GM21360 (cell line): ENCODE measurements at regions not wholly inside any gene's neighbourhood (a gene's known extent, or its start where the extent isn't known, plus 50 kb on each side); places are given as distances from the start of the nearest gene placed in this dataset.

Source experiments
- ATAC-seq: cut with Tn5 transposase; IDR thresholded peaks from one replicate; pipeline ENCODE4 v1.9.1; 2021; ENCODE audit warnings: mild to moderate bottlenecking, moderate library complexity; ENCODE audit not compliant: unreplicated experiment

DNA sequence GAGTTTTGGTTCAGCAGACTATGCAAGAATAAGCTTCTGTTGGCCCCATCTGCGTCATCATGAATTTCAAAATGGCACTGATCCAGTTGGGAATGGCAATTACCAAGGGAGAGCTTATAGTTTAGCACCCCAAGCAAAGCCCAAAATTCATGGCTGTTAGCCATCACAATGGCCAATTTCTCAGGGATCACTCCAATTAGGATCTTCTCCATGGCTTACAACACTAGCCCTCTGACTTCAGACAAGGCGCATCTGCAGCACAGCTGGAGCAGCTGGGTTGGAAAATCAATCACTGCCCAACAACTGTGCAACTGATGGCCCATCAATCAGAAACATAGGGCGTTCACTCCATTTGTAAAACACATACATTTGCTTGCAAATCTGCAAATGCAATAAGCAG is 273.6 kb downstream of the SRBD1 start:
- ATAC-seq = no peak

DNA sequence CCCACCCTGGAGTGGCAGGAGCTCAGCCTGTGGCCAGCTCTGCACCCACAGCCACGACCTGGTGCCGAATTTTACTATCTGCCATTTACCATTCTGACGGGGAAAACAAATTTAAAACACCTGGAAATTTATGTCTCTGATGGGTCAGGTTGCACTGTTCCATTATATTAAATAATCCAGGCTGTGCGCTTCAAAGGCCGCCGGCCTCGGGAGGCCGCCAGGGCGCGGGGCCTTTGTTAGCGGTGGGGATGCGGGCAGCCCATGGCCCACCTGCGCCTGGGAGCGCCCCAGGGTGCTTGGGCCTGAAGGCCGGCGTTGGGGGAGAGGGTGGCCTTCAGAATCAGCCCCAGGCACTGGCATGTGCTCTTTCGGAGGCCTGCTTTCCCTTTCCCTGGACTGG is 276.9 kb downstream of the SRBD1 start:
- ATAC-seq = no peak

DNA sequence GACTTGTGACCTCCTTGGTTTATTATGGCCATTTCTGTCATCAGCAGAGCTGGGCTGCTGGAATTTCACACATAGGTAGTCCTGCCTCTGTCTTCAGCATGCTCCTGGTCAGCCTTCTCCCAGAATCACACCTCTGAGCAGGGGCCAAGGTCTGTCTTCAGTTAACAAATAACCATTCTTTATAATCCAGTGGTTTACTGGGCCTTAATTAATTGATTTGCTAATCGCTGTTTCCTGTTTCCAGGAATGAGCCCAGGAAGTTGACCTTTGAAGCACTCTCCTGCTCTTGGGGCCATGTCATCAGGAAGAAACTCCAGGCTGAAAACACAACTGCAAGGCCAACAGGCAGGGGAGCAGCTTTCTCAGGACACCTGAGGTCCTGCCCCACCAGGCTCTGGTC is 278.5 kb downstream of the SRBD1 start:
- ATAC-seq = no peak

DNA sequence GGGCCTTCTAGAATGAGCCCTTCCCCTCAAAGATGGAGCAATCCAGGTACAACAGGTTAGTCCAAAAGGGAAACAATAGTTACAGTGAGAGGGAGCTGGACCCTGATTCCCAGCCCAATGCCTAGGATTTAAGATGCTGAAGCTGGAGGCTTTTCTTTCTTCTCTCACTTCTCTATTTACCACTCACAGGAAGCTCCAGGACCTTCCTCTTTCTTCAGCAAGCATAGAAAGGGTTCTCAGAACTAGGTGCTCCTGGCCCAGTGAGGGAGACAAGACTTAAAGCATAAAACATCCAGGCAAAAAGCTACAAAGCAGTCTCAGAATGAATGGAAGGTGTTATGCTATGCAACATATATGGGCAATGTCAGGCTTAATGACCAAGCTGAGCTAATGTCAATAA is 279.0 kb downstream of the SRBD1 start:
- no peak for ATAC-seq

DNA sequence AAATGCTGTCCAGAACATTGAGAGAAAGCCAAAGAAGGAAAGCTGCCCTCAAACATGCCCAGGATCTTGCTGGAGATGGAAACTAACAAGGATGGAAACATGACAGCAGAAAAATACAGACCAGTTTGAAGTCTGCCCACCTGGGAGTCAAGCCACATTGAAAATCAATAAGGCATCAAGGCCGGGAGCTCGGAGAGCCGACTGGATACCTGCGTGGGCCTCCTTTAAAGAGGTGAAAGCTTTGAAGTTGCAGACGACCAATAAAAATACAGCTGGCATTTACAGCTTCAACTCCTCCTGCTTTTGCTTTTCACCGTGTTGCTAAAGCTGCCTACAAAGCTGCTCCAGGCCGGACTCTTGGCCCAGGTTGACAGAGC is 279.7 kb downstream of the SRBD1 start:
- ATAC-seq = no peak

DNA sequence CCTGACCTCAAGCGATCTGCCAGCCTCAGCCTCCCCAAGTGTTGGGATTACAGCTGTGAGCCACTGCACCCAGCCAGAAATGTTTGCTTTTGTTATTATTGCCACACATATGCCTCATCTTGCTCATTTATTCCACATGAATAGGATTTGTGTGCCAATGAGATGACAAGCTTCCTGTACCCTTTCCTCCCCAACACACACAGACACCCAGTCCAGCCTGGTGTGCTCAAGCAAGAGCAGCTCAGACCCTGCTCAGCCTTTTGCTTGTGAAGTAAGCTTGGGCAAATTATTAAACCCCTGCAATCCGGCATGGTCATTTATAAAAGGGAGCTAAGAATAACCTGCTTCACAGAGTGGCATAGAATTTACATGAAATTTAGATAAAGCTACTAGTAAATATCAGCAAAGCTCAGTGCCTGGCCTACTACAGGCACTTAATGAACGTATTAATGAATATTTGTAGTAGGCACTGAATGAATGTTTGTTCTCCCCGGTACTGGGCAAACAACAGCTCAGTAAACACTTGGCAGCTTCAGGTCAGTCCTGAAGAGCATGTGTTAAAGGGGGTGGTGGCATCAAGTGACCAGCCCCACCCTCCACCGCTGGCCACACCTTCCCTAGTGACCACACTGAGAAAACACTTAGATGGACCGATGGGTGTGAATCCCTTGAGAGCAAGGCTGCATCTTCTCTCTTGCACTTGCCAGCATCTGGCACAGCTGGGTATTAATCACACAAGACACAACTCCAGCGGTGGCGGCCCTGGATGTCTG is 280.2 kb downstream of the SRBD1 start:
- no peak for ATAC-seq

DNA sequence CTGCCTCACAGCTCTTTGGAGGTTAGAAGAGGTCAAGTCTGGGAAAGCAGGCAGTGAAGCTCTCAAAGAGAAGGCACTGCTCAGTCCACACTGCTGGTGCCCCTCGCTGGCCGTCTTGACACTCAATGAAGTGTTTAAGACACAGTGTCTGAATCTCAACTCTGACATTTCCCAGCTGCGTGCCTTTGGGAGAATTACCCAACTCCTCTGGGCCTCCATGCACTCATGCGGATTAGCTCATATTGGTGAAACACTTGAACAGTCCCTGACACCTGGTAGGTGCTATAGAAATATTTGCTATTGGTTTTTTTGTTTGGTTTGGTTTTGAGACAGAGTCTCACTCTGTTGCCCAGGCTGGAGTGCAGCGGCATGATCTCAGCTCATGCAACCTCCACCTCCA is 281.0 kb downstream of the SRBD1 start:
- ATAC-seq = no peak

DNA sequence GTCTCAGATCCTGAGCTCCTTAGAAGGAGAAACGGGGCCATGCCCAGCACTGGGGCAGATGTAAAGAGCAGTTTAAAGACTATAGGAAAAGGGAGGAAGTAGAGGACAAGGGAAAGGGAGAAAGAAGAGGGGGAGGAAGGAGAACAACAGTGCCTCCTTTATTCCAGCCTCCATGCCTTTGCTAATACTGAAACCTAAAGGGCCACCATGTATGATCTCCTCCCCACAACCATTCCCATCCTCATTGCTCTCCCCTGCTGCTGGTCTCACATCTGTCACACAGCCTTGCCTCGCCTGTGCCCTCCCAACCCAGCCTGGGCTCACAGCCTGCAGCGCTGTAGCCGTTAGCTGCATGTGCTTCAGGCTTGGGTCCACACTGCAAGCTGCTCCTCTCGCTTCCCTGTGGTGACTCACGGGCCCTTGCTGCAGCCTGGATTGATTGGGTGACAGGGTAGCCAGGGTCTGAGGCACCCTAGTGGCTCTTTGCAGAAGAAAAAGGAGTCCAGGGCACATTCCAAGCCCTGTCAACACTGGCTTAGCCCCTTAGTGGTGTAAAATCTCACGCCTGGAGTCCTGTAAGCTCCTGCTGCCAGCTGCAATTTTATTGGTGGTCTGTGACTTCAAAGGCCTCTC is 281.9 kb downstream of the SRBD1 start:
- no peak for ATAC-seq

DNA sequence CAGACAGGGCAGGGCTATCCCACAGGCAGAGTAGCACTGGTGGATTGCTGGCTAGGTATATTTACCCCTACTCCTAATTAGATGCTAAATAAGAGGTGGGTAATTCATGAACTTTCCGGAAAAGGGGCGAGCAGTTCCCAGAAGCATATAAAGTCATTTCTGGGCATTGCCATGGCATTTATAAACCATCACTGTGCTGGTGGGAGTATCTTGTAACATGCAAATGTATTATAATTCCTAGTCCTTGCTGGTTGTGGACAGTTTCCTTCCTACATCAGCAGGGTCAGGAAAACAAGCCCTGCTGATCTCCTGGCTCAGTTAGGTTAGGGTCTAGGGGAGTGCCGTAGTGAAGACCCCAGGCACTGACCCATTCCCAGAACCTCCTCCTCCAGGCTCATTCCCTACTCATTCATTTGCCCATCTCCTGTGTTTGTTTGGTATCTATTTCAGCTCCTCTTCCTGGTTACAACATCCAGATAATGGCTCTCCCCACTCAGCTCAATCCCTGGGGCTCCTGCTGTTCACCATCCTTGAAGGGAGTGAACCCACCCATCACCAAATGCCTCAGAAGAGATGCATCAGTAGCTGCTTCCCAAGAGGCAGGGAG is 282.7 kb downstream of the SRBD1 start:
- ATAC-seq = no peak

DNA sequence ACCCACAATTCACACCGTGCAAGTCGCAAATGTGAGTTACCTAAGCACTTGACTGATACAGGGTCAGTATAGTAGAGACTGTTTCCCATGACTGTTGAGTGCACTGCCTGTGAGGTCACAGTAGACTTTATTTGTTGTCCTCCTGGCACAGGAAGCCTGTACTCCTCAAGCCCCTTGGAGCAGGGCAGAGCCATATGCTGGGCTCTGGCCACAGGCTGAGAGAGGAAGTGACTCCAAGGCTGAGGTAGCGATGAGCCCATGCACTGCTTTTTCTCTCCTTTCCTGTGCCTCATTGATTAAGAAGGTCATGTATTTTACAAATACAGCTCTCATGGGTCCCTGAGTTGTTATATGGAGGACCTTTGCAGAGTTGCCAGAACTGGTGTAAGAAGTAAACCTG is 287.7 kb downstream of the SRBD1 start:
- ATAC-seq = no peak

DNA sequence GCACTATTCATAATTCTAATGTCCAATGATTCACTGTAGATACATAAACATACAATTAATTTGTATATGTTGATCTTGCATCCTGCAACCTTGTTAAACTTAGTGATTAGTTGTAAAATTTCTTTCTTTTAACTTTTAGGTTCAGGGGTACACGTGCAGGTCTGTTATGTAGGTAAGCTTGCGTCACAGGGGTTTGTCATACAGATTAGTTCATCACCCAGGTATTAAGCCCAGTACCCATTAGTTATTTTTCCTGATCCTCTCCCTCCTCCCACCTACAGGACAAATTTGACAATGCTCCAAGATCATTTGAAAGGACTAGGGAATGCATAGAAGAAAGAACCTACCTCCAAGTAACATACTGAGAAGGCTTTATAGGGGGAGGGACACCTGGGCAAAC is 290.1 kb downstream of the SRBD1 start:
- no peak for ATAC-seq

DNA sequence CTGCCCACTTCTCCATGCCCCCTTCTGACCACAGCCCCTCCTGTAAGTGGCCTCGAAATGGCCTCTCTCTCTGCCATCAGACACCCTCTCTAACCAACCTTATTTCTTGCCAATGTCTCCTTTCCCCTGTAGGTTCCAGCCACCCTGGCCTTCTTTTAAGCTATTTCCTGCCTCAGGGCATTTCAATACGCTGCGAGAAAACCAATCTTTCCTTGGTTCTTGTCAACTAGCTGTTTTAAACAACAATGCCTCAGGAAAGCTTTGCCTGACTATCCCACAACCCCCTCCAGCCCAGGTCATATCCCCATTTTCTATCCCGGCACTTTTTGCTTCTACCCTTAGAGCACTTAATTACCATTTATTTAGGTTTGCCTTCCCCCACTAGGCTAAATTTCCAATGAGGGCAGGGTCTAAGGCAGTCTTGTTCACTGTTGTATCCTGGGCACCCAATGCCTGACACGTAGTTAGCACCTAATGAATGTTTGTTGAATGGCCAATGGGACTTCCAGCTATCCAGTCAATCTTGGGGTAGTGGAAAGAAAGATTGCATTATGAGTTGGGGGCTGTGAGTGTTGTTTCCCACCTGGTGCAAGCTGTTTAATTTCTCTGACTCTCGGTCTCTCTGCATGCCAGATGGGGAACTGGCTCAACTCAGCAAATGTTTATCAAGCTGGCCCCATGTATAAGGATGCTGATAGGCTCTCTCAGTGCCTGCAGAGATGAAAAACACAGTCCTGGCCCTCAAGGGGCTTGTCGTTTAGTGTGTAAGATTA is 291.2 kb downstream of the SRBD1 start:
- no peak for ATAC-seq

DNA sequence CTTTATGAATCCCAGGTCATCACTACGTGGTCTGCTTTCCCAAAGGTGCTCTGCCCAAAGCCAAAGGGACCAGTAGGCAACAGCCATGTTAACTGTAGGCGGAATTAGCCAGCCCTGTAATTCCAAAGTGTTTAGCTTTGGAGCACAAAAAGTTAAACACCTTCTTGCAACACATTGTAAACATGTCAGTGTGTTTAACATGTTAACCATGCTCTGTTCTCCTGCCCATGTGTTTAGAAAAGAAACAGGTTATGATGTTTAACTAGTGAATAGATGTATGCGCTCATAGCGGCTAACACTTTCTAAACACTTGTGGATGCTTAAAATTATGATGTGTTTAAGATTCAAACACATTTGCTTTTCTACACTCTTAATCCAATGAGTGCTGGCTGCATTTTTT is 292.4 kb downstream of the SRBD1 start:
- no peak for ATAC-seq

DNA sequence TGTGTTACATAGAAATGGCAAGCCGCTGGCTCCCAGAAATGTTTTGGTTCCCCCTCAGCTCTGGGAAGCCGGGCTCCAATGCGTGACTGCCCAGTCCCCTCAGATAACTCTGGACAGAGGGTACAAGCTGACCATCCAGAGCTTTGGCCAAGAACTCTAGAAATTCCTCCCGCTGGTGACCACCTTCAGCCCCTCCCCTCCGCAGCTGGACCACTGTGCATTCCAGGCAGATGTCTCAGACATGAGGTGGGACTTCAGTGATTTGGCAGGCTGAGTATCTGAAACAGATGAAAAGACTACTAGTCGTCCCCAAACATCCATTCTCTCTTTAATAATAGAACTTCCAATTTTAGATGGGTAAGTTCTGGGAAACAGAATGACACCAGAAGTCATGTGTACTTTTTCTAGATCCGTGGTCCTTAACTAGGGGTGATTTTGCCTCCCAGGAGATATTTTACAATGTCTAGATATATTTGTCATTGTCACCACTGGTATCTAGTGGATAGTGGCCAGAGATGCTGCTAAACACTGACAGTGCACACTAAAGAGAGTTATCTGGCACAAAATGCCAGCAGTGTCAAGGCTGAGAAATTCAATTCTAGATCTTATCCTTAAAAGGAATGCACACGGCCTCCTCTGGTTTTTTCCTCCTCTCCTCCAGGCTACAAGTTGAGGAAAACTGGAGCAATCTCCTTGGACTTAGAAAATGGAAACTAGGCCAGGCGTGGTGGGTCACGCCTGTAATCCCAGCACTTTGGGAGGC is 294.3 kb downstream of the SRBD1 start:
- no peak for ATAC-seq

DNA sequence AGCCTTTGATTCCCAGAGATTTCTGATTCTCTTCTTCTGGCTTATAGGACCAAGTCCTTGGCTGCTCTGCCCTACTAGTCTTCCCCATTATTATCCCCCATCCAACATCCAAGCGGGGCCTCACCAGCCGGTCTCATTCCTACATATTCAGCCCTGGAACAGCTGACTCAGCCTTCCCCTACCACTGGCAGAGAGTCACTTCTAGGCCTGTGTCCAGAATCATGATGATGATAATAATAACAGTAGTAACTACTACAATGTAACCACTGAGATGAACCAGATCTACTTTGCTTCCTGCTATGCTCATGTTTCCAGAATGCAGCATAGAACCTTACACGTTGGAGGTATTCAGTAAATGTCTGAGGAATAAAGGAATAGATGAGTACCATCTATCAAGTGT is 295.2 kb downstream of the SRBD1 start:
- no peak for ATAC-seq

DNA sequence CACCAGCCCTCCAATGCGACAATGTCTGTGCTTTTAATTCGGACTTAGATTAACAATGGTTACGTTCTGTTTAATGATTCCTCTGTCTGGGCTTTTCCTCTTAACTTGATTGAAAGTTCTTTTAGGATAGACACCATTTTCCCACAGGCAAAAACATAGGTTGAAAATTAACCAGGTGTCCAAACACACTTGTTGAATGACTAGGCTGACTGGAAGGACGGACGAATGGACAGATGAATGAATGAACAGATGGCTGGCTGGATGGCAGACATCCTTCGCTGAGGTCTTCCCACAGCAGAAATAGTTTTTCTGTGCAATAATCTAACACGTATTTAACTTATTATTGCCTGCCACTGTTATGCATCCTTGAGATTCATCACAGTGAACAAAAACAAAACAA is 298.8 kb downstream of the SRBD1 start:
- ATAC-seq = no peak

DNA sequence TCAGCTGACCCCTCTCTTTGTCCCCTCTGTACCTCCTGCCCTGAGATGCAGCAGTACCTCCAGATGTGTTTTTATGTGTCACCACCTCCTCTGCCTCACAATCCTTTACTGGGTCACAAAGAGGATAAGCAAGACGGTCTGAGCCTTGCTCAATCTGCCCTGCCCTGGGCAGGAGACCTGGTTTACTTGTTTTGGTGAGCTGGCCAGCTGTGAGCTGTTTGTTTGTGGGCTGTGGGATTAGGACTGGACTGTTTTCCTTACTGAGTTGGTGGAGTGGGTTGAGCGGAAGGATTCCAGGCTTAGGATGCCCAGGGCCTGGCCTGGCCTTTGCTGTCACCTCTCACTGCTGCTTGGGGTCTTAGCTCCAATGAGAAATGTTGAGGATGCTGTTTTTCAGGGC is 299.5 kb downstream of the SRBD1 start:
- ATAC-seq = no peak

DNA sequence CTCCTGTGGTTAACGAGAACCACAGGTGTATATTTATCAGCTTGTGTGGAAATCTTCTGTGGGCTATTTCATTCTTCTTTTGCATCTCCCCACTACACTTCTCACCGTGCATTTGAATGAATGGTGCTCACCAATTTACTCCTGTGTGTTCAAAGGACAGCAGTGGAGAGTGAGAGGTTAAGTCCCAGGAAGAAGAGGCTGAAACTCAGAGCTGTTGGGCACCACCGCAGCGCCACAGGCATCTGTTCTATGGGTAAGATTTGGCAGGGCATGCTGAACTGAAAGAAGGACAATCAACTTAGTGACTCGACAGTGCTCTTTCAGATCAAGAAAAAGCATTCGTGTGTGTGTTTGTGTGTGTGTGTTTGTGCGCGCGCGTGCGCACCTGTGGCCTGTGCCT is 297.9 kb upstream of the SIX2 start:
- ATAC-seq = no peak

DNA sequence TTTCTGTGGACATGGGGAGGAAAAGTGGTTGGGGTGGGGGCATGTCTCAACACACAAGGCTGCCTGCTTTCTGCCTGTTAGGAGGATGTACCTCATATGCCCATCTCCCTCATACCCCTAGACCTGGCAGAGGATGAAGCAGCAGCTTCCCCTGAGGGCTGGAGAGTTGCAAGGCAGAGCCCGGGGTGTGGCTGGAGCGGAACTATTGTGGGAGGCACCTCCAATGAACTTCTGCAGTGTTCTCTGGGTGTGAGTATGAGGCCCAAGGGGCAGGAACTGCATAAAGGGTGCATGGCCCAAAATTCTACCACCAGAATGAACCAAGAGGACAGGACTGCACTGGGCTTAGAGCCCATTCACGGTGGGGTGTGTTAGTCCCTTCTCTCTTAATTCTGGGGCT is 296.3 kb upstream of the SIX2 start:
- no peak for ATAC-seq

DNA sequence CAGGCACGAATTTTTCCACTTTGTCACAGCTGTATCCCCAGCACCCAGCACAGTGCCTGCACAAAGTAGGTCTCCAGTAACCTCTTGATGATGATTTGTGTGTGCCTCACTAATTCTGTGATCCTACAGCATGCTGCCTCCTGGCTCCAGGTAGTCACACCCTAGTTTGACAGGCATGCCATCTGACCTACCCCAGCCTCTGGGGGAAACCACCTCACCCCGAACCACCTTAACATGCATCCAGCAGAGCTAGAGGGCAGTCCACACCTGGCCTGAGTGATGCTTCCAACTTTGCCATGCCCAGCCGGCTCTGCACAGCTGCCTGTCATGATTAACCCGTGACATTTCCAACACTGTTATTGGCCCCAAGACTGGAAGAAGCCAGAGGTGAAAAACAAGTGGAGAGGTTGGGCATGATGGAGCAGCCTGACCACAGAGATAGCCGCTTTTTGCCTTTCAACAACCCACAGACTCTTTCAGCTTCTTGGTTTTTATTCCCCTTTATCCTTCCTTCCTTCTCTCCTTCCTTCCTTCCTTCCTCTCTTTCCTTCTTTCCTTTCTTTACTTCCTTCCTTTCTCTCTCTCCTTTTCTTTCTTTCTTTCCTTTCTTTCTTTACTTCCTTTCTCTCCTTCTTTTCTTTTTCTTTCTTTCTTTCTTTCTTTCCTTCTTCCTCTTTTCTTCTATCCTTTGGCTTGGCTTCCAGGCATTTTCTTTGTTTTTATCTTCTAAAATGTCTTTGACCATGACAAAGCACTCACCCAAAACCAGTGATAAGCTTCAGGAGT is 294.4 kb upstream of the SIX2 start:
- no peak for ATAC-seq
